GM12874 (cell line): ENCODE measurements at regions not wholly inside any gene's neighbourhood (a gene's known extent, or its start where the extent isn't known, plus 50 kb on each side); places are given as distances from the start of the nearest gene placed in this dataset.

Source experiments
- TF ChIP-seq, protein P1 (sequence below): IDR thresholded peaks from 2 replicates; pipeline ENCODE4 v1.5.1; 2011; ENCODE audit warnings: low read depth, mild to moderate bottlenecking, control low read depth, low read length, moderate library complexity; ENCODE audit not compliant: insufficient read depth

DNA sequence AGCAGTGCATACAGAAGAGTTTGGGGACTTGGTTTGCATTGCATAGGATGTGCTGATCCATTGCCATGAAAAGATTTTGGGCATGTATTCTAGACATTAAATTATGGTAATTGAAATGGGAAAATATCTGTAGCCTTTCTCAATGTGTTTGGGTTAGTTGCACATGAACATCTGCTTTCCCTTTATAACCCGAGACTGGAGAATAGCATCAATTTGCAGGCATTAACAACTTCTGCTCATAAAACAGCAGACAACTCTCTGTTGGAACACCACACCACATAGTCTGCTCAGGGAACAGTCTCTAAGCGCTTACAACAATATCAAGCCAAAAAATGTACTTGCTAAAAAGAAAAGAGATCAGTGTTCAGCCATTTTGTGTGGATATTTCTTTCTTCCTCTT is 1391.1 kb upstream of the LRRTM3 start:
- TF ChIP-seq, protein P1, sequence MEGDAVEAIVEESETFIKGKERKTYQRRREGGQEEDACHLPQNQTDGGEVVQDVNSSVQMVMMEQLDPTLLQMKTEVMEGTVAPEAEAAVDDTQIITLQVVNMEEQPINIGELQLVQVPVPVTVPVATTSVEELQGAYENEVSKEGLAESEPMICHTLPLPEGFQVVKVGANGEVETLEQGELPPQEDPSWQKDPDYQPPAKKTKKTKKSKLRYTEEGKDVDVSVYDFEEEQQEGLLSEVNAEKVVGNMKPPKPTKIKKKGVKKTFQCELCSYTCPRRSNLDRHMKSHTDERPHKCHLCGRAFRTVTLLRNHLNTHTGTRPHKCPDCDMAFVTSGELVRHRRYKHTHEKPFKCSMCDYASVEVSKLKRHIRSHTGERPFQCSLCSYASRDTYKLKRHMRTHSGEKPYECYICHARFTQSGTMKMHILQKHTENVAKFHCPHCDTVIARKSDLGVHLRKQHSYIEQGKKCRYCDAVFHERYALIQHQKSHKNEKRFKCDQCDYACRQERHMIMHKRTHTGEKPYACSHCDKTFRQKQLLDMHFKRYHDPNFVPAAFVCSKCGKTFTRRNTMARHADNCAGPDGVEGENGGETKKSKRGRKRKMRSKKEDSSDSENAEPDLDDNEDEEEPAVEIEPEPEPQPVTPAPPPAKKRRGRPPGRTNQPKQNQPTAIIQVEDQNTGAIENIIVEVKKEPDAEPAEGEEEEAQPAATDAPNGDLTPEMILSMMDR, result no peak

DNA sequence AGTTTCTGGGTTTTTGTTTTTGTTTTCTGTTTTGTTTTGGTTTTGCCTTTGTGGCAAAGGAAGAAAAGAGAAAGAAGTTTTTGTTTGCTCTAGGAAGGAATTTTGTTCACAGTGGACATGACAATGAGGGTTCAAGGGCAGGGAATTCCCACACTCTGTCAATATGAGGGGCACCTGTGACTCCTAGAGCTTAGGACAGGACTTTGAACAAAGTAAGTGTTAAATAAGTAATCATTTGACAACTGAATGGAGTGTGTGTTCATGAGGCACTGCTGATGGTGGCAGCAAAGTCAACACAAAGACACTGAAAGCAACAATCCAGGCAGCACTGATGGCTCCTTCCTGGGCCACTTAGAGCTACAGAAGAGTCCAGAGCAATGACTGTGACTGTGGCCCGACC is 1381.1 kb upstream of the LRRTM3 start:
- TF ChIP-seq, protein P1, result no peak

DNA sequence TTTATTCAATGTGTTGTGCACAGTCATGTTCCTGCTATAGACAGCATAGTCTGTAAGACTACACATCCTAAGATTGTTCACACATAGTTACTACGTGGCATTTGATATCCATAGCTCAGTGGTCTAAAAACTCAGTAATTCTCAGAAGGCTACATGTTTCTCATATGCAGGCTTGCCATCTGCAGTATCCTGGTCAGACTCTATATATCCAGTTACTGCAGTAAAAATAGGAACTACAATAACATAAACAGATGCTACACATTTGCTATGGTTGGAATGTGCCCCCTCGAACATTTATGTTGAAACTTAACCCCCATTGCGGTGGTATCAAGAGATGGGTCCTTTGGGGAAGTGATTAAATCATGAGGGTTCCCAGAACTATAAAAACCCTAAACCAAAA is 1377.8 kb upstream of the LRRTM3 start:
- TF ChIP-seq, protein P1, result no peak

DNA sequence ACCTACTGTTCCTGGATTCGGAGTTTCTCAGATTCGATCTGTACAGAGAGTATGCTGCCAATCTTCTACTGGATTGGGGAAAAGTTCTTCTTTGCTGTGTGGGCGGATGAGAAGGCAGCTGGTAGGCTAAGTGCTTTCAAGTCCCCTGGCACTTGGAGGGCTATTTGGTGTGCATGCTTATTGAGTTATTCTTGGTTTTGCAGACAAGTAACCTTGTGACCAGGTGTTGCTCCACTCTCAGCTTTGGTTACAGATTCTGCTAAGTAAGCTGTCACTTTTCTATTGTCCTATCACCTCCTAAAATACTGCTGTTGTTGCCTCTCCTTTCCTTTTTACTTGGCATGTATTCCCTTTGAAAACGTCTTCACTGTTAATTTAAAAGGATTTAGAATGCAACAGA is 1375.1 kb upstream of the LRRTM3 start:
- TF ChIP-seq, protein P1, result no peak

DNA sequence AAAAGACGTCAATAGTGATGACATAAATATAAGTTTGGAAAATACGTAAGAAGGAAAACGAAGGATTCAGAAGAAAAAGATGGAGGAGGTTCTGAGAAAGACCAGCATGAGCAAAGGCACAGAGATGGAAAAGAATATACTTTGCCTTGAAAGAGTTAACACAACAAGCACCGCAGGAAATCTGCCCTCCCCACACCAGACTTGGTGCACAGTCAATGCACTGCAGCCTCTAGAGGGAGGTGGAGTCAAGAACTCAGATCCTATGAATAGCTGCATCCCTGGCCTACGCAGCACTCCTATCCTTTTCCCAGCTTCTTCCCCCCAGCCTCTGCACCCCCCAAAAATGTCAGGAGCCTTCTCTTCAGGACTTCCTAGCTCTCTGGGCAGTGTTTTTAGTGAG is 1370.6 kb upstream of the LRRTM3 start:
- TF ChIP-seq, protein P1, result no peak

DNA sequence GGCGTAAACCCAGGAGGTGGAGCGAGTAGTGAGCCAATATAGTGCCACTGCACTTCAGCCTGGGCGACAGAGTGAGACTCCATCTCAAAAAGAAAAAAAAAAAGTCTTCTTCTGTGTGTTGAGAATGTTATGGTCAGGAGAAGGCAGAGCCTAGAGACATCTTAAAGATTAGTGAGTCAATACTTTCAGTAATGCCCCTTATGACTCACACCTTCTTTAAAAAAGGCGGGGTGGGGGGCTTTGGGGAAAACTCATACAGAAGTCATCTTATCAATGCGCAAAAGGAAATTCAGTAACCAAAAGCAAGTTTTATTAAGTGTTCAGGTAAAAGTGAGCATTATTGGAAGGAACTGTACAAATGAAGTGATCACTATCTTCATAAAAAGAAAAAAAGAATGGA is 1369.8 kb upstream of the LRRTM3 start:
- TF ChIP-seq, protein P1, result no peak

DNA sequence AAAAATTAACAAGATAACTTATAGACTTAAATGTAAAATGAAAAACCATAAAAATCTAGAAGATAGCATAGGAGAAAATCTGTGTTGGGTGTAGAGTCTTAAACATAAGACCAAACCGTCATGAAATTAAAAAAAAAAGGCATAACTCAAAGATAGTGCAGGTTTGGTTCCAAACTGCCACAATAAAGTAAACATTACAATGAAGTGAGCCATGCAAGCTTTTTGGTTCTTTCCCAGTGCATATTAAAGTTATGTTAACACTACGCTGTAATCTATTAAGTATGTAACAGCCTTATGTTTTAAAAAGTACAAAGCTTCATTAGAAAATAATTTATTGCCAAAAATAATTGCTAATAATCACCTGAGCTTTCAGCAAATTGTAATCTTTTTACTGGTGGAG is 1366.5 kb upstream of the LRRTM3 start:
- TF ChIP-seq, protein P1, result no peak

DNA sequence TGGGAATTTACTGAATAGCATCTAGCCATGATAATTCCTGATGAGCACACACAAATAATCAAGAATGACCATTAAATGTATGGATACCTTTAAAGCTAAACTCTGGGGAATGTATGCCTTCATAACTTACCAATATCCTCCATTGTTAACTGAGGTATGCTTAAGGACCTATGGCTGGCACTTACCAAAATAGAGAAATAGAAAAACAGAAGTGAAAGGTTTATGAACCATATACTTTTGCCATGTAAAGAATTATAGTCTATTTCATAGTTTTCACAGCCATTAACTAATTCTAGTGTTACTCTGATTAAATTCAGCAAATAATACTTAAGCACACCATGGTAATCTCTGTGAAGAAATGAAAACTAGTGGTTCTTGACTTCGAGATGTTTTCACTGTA is 1360.6 kb upstream of the LRRTM3 start:
- TF ChIP-seq, protein P1, result no peak
